Endothelial cell of umbilical vein (primary cell): ENCODE measurements at regions not wholly inside any gene's neighbourhood (a gene's known extent, or its start where the extent isn't known, plus 50 kb on each side); places are given as distances from the start of the nearest gene placed in this dataset.

ENCODE experiments used
- BruUV-seq: library from RNA; stranded (reverse); fragments of 400-500 nt; replicated peaks from 2 replicates; lab custom pipeline; 2021; lab: Mats Ljungman, UMichigan
- CTCF ChIA-PET: fragments of 300-600, 350-600 bp; sonication (Branson Sonifier 250); formaldehyde crosslinking; loops from one replicate; lab custom pipeline; 2021; ENCODE audit warnings: antibody characterized with exemption, inconsistent platforms; lab: Charles Lee
- POLR2A ChIA-PET: fragments of 300-600, 350-600 bp; sonication (Branson Sonifier 250); formaldehyde crosslinking; loops from one replicate; lab custom pipeline; 2021; ENCODE audit warnings: antibody characterized with exemption, inconsistent platforms; lab: Charles Lee
- DNase-seq: peaks from one replicate; pipeline ENCODE4 v3.0.0-alpha.2; 2011; ENCODE audit warnings: low read depth, low spot score
- FAIRE-seq: peaks from 2 replicates; lab custom pipeline; 2011; peaks lifted over from hg19 to GRCh38; lab: Jason Lieb, UNC
- H2AFZ ChIP-seq: 2 replicates; pipeline ENCODE4 v1.6.0; 2012; ENCODE audit warnings: low read depth, low read length, control low read depth, inconsistent platforms
- H3K27ac ChIP-seq: 2 replicates; pipeline ENCODE4 v1.5.1; 2011; ENCODE audit warnings: low read depth, mild to moderate bottlenecking, control low read depth, low read length, moderate library complexity; ENCODE audit not compliant: insufficient read depth
- H3K27me3 ChIP-seq, 2 experiments: 2 replicates each; pipeline versions ENCODE4 v1.6.0 to v1.6.1; 2011; ENCODE audit warnings: low read length in 2 of 2, mixed read lengths in 1 of 2; ENCODE audit not compliant: control insufficient read depth in 2 of 2, insufficient read depth in 2 of 2
- H3K36me3 ChIP-seq, 2 experiments: 2 replicates in 1 of 2; 3 replicates in 1 of 2; pipeline ENCODE4 v1.5.1; 2011; ENCODE audit warnings: low read length in 2 of 2, mild to moderate bottlenecking in 1 of 2, moderate library complexity in 1 of 2; ENCODE audit not compliant: control insufficient read depth in 2 of 2, insufficient read depth in 2 of 2; ENCODE audit errors: extremely low read depth in 1 of 2
- H3K4me1 ChIP-seq: 3 replicates; pipeline ENCODE4 v1.5.1; 2011; ENCODE audit warnings: mild to moderate bottlenecking, low read length; ENCODE audit not compliant: control insufficient read depth, insufficient read depth; ENCODE audit errors: extremely low read depth
- H3K4me2 ChIP-seq: 2 replicates; pipeline ENCODE4 v1.6.1; 2011; ENCODE audit warnings: low read length, control low read depth, mixed read lengths; ENCODE audit not compliant: insufficient read depth
- H3K4me3 ChIP-seq, 3 experiments: fragments of 200-600 bp in 1 of 3; sonication (generic), shearing (Covaris generic) in 1 of 3; replicated peaks in 1 of 3; 2 replicates each; pipeline ENCODE4 v1.5.1; 2011 to 2016; ENCODE audit warnings: control low read depth in 3 of 3, low read length in 3 of 3, mild to moderate bottlenecking in 2 of 3, inconsistent platforms in 1 of 3, low read depth in 1 of 3, moderate library complexity in 1 of 3; ENCODE audit not compliant: insufficient read depth in 1 of 3
- H3K79me2 ChIP-seq: 2 replicates; pipeline ENCODE4 v1.6.0; 2012; ENCODE audit warnings: low read length, inconsistent platforms; ENCODE audit not compliant: control insufficient read depth, insufficient read depth
- H3K9ac ChIP-seq: replicated peaks from 2 replicates; pipeline ENCODE3; 2011; ENCODE audit warnings: low read length, control low read depth; ENCODE audit not compliant: insufficient read depth; ENCODE audit errors: extremely low read depth
- H3K9me1 ChIP-seq: replicated peaks from 3 replicates; pipeline ENCODE4 v1.6.0; 2011; ENCODE audit warnings: mild to moderate bottlenecking, low read length; ENCODE audit not compliant: control insufficient read depth, insufficient read depth; ENCODE audit errors: extremely low read depth
- H3K9me3 ChIP-seq: replicated peaks from 2 replicates; pipeline ENCODE4 v1.5.1; 2012; ENCODE audit warnings: low read length, inconsistent platforms; ENCODE audit not compliant: control insufficient read depth, insufficient read depth
- H4K20me1 ChIP-seq: replicated peaks from 2 replicates; pipeline ENCODE3; 2011; ENCODE audit warnings: mild to moderate bottlenecking, low read length; ENCODE audit not compliant: control insufficient read depth, insufficient read depth; ENCODE audit errors: extremely low read depth
- EZH2 ChIP-seq: IDR thresholded peaks from 2 replicates; pipeline ENCODE4 v1.6.1; 2012; ENCODE audit warnings: borderline replicate concordance, low read depth, mild to moderate bottlenecking, moderate library complexity, low read length, inconsistent platforms; ENCODE audit not compliant: severe bottlenecking
- FOS ChIP-seq: IDR thresholded peaks from 2 replicates; pipeline ENCODE4 v1.6.1; 2011; ENCODE audit warnings: mild to moderate bottlenecking, low read length, moderate library complexity, borderline replicate concordance; ENCODE audit not compliant: insufficient read depth
- GATA2 ChIP-seq: IDR thresholded peaks from 2 replicates; pipeline ENCODE4 v1.7.0; 2011; ENCODE audit warnings: low read depth, mild to moderate bottlenecking, moderate library complexity, mixed read lengths, low read length; ENCODE audit not compliant: insufficient read length, insufficient read depth
- JUN ChIP-seq: IDR thresholded peaks from 2 replicates; pipeline ENCODE4 v1.6.1; 2011; ENCODE audit warnings: borderline replicate concordance, low read depth; ENCODE audit not compliant: insufficient read length, insufficient read depth
- MAX ChIP-seq: IDR thresholded peaks from 2 replicates; pipeline ENCODE4 v1.6.1; 2011; ENCODE audit not compliant: insufficient read depth, insufficient read length
- POLR2A ChIP-seq: IDR thresholded peaks from 2 replicates; pipeline ENCODE4 v1.6.1; 2012; ENCODE audit warnings: low read depth, mild to moderate bottlenecking, control low read depth, low read length
- dilution Hi-C: fragments of 300-500 bp; cut with MboI; formaldehyde crosslinking; loops from one replicate; pipeline ENCODE4 v1.15.0; 2019; ENCODE audit warnings: low sequenced_read_pairs; ENCODE audit not compliant: extremely low pct_ligation_motif_present
- intact Hi-C: fragments of 100-400 bp; cut with micrococcal nuclease; formaldehyde crosslinking; loops from one replicate; pipeline ENCODE4 v1.10.0; 2022
- TF ChIP-seq, protein P1 (sequence below), 2 donors: IDR thresholded peaks; 1 replicate in 1 of 2; 2 replicates in 1 of 2; pipeline ENCODE4 v1.5.1; 2011; ENCODE audit warnings: low read length in 2 of 2, mild to moderate bottlenecking in 2 of 2, moderate library complexity in 2 of 2, control low read depth in 1 of 2, inconsistent platforms in 1 of 2, low read depth in 1 of 2; ENCODE audit not compliant: insufficient read depth in 1 of 2; ENCODE audit errors: extremely low read depth in 1 of 2

- H3K4me2 ChIP-seq: no peak overlapping the region
- H3K9ac ChIP-seq: no peak overlapping the region
- no TSS peak for BruUV-seq
- intact Hi-C loops: no loop called here
- ChIA-PET POLR2A (no interaction called here), CTCF (interaction anchor here (0.8 to 1.3 kb wide), 3 partner anchors 13 to 320 kb away, joined by 3 read pairs; partner anchors contain the start of gene PDS5B)
- H3K27me3 ChIP-seq: peaks cover 0 to 3% of the 10 kb centered on the region in 2 experiments
- dilution Hi-C loops: no loop called here
- H3K27ac ChIP-seq: no peak overlapping the region
- no peaks in the 10 kb centered on the region for H3K79me2 ChIP-seq
- TF ChIP-seq FOS (no peak), GATA2 (no peak), MAX (no peak), JUN (no peak)
- H3K36me3 ChIP-seq: no peaks in the 10 kb centered on the region
- no peak for DNase-seq
- H3K9me3 ChIP-seq: no peaks in the 10 kb centered on the region
- H3K9me1 ChIP-seq: no peaks in the 10 kb centered on the region
- no peaks in the 10 kb centered on the region for H4K20me1 ChIP-seq
- no peak overlapping the region for H2AFZ ChIP-seq
- no peak for FAIRE-seq
- no peak overlapping the region for H3K4me3 ChIP-seq
- H3K4me1 ChIP-seq: peaks cover 3% of the 10 kb centered on the region
Observed at GRCh38 chr13:32905864-32906180, 110.4 kb upstream of the KL start.

DNA sequence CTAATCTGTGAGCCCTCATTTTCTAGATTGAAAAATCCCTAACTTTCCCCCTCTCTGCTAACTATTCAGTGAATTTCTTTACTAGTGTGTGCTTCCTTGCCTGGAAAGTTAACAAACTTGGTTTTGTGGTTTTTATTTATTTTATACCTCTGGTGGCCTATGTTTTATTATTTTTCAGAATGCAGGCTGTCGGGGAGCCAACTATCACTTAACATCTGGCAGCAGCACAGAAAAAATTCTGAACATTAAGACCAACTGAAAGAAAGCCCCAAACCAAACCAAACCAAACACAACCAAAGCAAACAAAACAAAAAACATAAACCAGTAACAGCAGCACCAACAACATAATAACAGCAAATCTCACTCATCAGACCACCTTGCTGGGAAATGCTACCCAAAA is 109.0 kb upstream of the KL start:
- Histone ChIP-seq H3K4me1 (peaks cover 3% of the 10 kb centered on the region), H4K20me1 (no peaks in the 10 kb centered on the region), H3K9me1 (no peaks in the 10 kb centered on the region), H3K9me3 (no peaks in the 10 kb centered on the region), H3K9ac (no peak overlapping the region), H3K27me3 (peaks cover 0 to 3% of the 10 kb centered on the region in 2 experiments), H3K4me3 (no peak overlapping the region), H3K27ac (no peak overlapping the region), H2AFZ (no peak overlapping the region), H3K36me3 (no peaks in the 10 kb centered on the region), H3K4me2 (no peak overlapping the region), H3K79me2 (no peaks in the 10 kb centered on the region)
- ChIA-PET POLR2A (no interaction called here), CTCF (interaction anchor here (1.3 kb wide), 1 partner anchor 11 kb away, joined by 3 read pairs; no protein-coding TSS in a partner anchor)
- intact Hi-C loops (no loop called here), dilution Hi-C loops (no loop called here)
- TF ChIP-seq EZH2 (no peak), JUN (no peak), POLR2A (no peak)
- TF ChIP-seq, protein P1, sequence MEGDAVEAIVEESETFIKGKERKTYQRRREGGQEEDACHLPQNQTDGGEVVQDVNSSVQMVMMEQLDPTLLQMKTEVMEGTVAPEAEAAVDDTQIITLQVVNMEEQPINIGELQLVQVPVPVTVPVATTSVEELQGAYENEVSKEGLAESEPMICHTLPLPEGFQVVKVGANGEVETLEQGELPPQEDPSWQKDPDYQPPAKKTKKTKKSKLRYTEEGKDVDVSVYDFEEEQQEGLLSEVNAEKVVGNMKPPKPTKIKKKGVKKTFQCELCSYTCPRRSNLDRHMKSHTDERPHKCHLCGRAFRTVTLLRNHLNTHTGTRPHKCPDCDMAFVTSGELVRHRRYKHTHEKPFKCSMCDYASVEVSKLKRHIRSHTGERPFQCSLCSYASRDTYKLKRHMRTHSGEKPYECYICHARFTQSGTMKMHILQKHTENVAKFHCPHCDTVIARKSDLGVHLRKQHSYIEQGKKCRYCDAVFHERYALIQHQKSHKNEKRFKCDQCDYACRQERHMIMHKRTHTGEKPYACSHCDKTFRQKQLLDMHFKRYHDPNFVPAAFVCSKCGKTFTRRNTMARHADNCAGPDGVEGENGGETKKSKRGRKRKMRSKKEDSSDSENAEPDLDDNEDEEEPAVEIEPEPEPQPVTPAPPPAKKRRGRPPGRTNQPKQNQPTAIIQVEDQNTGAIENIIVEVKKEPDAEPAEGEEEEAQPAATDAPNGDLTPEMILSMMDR (IDR thresholded peaks at IDR 0.05; ENCODE audit: extremely low read depth in 1 of 2, insufficient read depth in 1 of 2, low read depth in 1 of 2, low read length in 2 of 2): no peak
- no peak for FAIRE-seq
- DNase-seq: no peak
- BruUV-seq: no TSS peak
